HG03097 (cell line): ENCODE measurements at regions not wholly inside any gene's neighbourhood (a gene's known extent, or its start where the extent isn't known, plus 50 kb on each side); places are given as distances from the start of the nearest gene placed in this dataset.

Experiments
- ATAC-seq: cut with Tn5 transposase; IDR thresholded peaks from one replicate; pipeline ENCODE4 v1.9.1; 2021; ENCODE audit not compliant: unreplicated experiment, low FRiP score

DNA sequence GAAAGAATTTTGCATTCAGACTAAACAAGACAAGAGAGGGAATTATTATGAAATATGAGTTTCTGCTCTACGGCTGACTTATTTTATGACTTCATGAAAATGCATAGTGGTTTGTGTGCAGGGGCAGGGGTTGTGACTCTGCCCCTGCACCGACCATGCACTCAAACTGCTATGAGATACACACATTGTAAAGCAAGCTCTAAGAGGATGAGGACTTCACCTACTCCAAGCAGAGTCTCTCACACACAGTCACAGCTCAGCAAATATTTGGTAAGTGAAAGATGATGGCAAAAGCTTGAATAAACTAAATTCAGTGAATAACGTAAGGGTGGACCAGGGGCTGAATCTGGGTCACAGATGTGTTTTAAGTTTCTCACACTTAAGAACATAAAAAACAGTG is 542.9 kb downstream of the PRELID2 start:
- ATAC-seq, result no peak

- ATAC-seq, result no peak
Observed at GRCh38 chr5:145283141-145283810, 551.9 kb downstream of the PRELID2 start.

- ATAC-seq, result no peak
Observed at GRCh38 chr5:145280806-145281205, 554.3 kb downstream of the PRELID2 start.

DNA sequence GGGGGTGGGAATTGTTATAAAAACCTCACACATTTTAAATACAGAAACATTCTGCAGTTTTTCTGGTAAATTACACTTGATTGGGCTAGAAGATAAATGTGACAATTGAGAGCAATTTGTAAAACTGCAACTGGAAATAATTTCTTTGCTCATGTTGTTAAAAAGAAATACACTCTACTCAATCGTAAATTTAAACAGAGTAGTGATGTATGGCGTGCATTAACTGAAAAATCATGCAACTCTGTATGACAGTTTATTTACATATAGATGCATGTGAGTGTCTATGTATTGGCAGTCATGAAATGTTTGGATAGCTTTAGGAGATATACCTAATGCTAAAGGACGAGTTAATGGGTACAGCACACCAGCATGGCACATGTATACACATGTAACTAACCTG is 554.9 kb downstream of the PRELID2 start:
- no peak for ATAC-seq

DNA sequence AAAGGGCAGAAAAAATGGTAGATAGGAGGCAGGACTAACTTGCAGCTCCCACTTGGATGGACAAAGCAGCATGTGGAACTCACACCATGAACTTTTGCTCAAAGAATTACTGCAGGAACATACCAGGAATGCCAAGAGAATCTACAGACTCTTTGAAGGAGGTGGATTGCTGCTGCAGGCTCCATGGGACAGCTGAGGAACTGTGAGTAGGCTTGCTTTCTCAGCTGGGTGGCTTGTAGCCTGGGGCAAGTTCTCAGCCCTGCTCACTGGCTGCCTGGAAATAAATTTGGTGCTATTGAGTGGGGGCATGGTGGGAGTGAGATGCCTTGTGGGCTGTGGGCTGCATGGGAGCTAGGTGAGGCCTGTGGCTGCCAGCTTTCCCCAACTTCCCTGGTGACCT is 574.5 kb downstream of the PRELID2 start:
- no peak for ATAC-seq

- no peak for ATAC-seq
Observed at GRCh38 chr5:145247745-145248040, 587.4 kb downstream of the PRELID2 start.

- no peak for ATAC-seq
Observed at GRCh38 chr5:145246961-145247744, 588.0 kb downstream of the PRELID2 start.

GRCh38 chr5:145246379-145246778 is 588.8 kb downstream of the PRELID2 start:
- no peak for ATAC-seq

- no peak for ATAC-seq
Observed at GRCh38 chr5:145245354-145245753, 589.8 kb downstream of the PRELID2 start.

- ATAC-seq, result no peak
Observed at GRCh38 chr5:145244788-145245187, 590.4 kb downstream of the PRELID2 start.

DNA sequence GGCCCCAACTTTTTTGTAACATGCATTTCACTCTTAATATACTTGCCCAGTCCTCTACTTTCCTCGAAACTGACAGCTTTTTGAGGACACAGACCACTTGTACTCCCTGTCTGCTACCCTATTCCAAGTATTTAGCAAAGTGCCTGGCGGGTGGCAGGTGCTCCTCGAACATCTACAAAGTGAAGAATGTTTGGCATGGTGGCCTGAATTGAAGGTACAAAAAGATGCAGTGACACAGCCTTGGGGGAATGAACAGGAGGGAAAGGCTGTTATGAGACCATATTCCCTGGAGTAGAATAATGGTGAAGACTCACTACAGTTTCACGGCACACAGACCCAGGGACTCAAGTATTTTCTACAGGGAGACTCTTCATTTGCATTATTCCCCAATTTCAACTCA is 590.9 kb downstream of the PRELID2 start:
- ATAC-seq, result no peak

DNA sequence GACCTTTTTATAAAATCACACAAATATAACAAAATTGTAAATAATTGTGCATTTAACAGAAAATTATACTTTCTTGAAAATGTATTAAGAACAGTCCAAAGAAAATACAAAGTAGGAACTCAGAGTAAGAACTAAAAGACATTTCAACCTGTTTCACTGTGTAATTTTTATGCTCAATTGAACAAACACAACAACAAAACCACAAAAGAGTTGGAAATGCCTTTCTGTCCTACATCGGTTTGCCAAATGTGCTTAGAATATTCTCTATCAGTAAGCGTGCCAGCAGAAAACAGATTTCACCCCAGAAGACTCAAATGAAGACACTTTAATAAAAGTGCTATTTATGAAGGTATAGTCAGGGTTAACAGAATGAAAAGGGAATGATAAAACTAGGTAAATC is 592.1 kb downstream of the PRELID2 start:
- ATAC-seq, result no peak

- ATAC-seq, result no peak
Observed at GRCh38 chr5:145242551-145242950, 592.6 kb downstream of the PRELID2 start.

DNA sequence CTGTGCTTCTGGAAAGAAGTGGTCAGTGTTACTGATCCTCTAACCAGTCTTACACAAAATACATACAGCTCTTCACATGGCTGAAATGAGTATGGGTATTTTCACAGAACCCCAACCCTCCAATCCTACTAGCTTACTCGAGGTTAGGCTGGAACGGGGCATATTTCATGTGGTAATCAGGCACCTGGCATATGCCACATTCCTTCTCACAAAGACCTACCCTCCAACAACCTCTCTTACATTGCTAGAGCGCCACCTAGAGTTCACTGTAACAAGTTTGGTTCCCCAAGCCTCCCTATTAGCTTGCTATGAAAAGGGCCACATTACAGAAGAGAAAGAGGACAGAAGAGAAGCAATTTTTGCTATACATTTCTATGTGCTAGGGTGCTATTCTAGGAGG is 597.3 kb downstream of the PRELID2 start:
- ATAC-seq, result no peak

- ATAC-seq, result no peak
Observed at GRCh38 chr5:145236983-145237382, 598.2 kb downstream of the PRELID2 start.

DNA sequence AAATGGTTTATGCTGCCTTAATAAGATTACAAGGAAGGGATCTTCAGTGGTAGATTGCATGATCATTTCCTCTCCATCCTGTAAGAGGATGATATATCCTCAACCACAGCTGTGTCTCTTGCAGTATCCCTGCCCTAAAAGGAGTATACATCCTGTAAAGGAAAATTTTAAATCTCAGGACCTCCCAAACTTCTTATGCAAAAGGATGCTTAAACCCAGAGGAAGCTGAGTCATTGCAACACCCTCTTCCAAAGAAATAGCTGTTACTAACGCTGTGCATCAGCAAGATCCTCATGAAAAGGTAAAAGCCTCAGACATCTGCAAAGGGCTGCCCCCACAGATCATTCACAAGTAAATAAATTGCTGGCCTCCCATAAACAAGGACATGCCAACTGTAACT is 599.0 kb downstream of the PRELID2 start:
- no peak for ATAC-seq

- no peak for ATAC-seq
Observed at GRCh38 chr5:145233461-145233860, 601.7 kb downstream of the PRELID2 start.

GRCh38 chr5:145230781-145231180 is 604.4 kb downstream of the PRELID2 start:
- no peak for ATAC-seq

DNA sequence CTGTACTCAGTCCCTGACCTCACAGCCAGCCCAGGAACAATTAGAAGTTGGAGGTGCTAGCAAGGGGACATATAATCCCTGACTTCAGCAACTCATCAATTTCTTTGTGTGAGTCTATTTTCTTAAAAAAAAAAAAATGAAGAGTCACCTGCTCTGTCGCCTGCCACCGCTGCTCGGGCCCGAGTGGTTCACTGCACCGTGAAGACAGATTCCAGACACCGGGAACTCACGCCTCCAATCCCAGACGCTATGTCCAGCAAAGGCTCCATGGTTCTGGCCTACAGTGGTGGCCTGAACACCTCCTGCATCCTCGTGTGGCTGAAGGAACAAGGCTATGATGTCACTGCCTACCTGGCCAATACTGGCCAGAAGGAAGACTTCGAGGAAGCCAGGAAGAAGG is 606.6 kb downstream of the PRELID2 start:
- ATAC-seq, result no peak

- ATAC-seq, result no peak
Observed at GRCh38 chr5:145227881-145228280, 607.3 kb downstream of the PRELID2 start.

DNA sequence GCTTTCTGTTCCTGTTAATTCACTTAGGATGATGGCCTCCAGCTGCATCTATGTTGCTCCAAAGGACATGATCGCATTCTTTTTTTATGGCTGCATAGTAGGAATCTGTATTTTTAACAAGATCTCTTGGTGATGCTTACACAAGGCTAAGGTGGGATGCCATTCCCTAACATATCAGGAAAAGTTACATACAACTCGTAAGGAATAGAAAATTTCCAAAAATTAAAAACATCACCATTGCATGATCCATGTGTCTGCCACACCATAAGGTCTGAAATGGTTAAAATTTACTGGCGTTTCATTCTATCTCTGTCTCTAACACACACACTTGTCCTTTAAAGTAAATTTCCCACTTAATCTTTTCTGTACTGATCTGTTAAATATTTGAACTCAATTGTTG is 608.4 kb downstream of the PRELID2 start:
- no peak for ATAC-seq

GRCh38 chr5:145225529-145225928 is 609.6 kb downstream of the PRELID2 start:
- no peak for ATAC-seq
